SU-DHL-6 (cell line): ENCODE measurements at regions not wholly inside any gene's neighbourhood (a gene's known extent, or its start where the extent isn't known, plus 50 kb on each side); places are given as distances from the start of the nearest gene placed in this dataset.
A peak's percentile ranks its signal among the peaks of the same experiment; 100 is the strongest.

ENCODE experiments used
- H2AFZ ChIP-seq: fragments of 200-600 bp; sonication (generic); 2 replicates; pipeline ENCODE4 v1.6.1; 2014; ENCODE audit warnings: low read depth, mild to moderate bottlenecking, moderate library complexity, mixed read lengths, antibody characterized with exemption, low read length; ENCODE audit not compliant: severe bottlenecking
- H3F3A ChIP-seq: fragments of 200-600 bp; shearing (Covaris generic); 2 replicates; pipeline ENCODE4 v1.6.0; 2016; ENCODE audit warnings: antibody characterized with exemption, mild to moderate bottlenecking; ENCODE audit not compliant: insufficient read depth
- H3K27ac ChIP-seq: fragments of 200-600 bp; sonication (generic); 2 replicates; pipeline ENCODE4 v1.5.1; 2016; ENCODE audit warnings: low read depth, mild to moderate bottlenecking, low read length, moderate library complexity, mixed read lengths
- H3K27me3 ChIP-seq: fragments of 200-600 bp; sonication (generic), shearing (Covaris generic); 2 replicates; pipeline ENCODE4 v1.6.0; 2014; ENCODE audit warnings: mild to moderate bottlenecking, low read length
- H3K36me3 ChIP-seq: fragments of 200-600 bp; sonication (generic); 2 replicates; pipeline ENCODE4 v1.6.1; 2014; ENCODE audit warnings: mild to moderate bottlenecking, low read length, mixed read lengths
- H3K4me2 ChIP-seq: fragments of 300-600, 200-600 bp; shearing (Covaris generic), sonication (generic); 2 replicates; pipeline ENCODE4 v1.6.0; 2014; ENCODE audit warnings: low read length, low read depth, mild to moderate bottlenecking; ENCODE audit not compliant: poor library complexity, severe bottlenecking
- H3K4me3 ChIP-seq: fragments of 200-600 bp; sonication (generic); 2 replicates; pipeline ENCODE4 v1.5.1; 2014; ENCODE audit warnings: antibody characterized with exemption, low read length, mild to moderate bottlenecking, mixed read lengths; ENCODE audit not compliant: insufficient read depth, poor library complexity, severe bottlenecking
- H3K79me2 ChIP-seq: fragments of 200-600 bp; sonication (generic); 2 replicates; pipeline ENCODE4 v1.6.1; 2014; ENCODE audit warnings: mild to moderate bottlenecking, low read length, moderate library complexity; ENCODE audit not compliant: insufficient read depth
- H3K9ac ChIP-seq: fragments of 200-600 bp; sonication (generic); 2 replicates; pipeline ENCODE4 v1.7.0; 2014; ENCODE audit warnings: mild to moderate bottlenecking, low read length
- H3K9me2 ChIP-seq: fragments of 200-600 bp; sonication (generic); replicated peaks from 2 replicates; pipeline ENCODE4 v1.6.1; 2014; ENCODE audit warnings: low read length; ENCODE audit not compliant: insufficient read depth
- H3K9me3 ChIP-seq: fragments of 200-600 bp; sonication (generic); 2 replicates; pipeline ENCODE4 v1.6.1; 2014; ENCODE audit warnings: low read length, mixed read lengths; ENCODE audit not compliant: insufficient read depth
- H4K20me1 ChIP-seq: fragments of 200-600 bp; sonication (generic); 2 replicates; pipeline ENCODE4 v1.6.1; 2014; ENCODE audit warnings: low read depth, mild to moderate bottlenecking, antibody characterized with exemption, low read length, moderate library complexity, mixed read lengths
- CTCF ChIP-seq: fragments of 200-600 bp; sonication (generic); IDR thresholded peaks from one replicate; pipeline ENCODE4 v1.5.1; 2017; ENCODE audit warnings: antibody characterized with exemption, mild to moderate bottlenecking, low read length, moderate library complexity; ENCODE audit not compliant: insufficient read depth, poor library complexity, severe bottlenecking
- EZH2phosphoT487 ChIP-seq: fragments of 200-600 bp; sonication (generic), shearing (Covaris generic); conservative IDR thresholded peaks from 2 replicates; pipeline ENCODE4 v1.6.1; 2018; ENCODE audit warnings: mild to moderate bottlenecking, antibody characterized with exemption, low read length, moderate library complexity, mixed read lengths

- no peaks in the 10 kb centered on the region for H3K9me3 ChIP-seq
- no peaks in the 10 kb centered on the region for H3K36me3 ChIP-seq
- peak overlapping the region; percentile 92 for H3K27ac ChIP-seq
- H4K20me1 ChIP-seq = no peaks in the 10 kb centered on the region
- H2AFZ ChIP-seq = peak overlapping the region; percentile 86
- TF ChIP-seq EZH2phosphoT487 = no peak
- no peak for TF ChIP-seq CTCF
- no peaks in the 10 kb centered on the region for H3K9me2 ChIP-seq
- peak overlapping the region; percentile 43 for H3K9ac ChIP-seq
- H3K79me2 ChIP-seq = no peaks in the 10 kb centered on the region
- peak overlapping the region; percentile 50 for H3K4me3 ChIP-seq
- no peaks in the 10 kb centered on the region for H3K27me3 ChIP-seq
- peak overlapping the region; percentile 94 for H3K4me2 ChIP-seq
- H3F3A ChIP-seq = peaks cover 20% of the 10 kb centered on the region
Observed at GRCh38 chr12:92208613-92209121, 63.0 kb upstream of the BTG1 start.

GRCh38 chr12:92206596-92206995 lies 61.0 kb upstream of the BTG1 start:
- Histone ChIP-seq H3K36me3 (no peaks in the 10 kb centered on the region), H3K9ac (no peak overlapping the region), H4K20me1 (no peaks in the 10 kb centered on the region), H3K4me3 (no peak overlapping the region), H3K9me2 (no peaks in the 10 kb centered on the region), H3K27ac (no peak overlapping the region), H3K4me2 (no peak overlapping the region), H2AFZ (no peak overlapping the region), H3F3A (peaks cover 20% of the 10 kb centered on the region), H3K79me2 (no peaks in the 10 kb centered on the region), H3K9me3 (no peaks in the 10 kb centered on the region), H3K27me3 (no peaks in the 10 kb centered on the region)
- no peak for TF ChIP-seq EZH2phosphoT487
- TF ChIP-seq CTCF = no peak

GRCh38 chr12:92206011-92206410 lies 60.4 kb upstream of the BTG1 start:
- H3K9ac ChIP-seq = no peak overlapping the region
- no peaks in the 10 kb centered on the region for H3K9me2 ChIP-seq
- H2AFZ ChIP-seq = no peak overlapping the region
- no peaks in the 10 kb centered on the region for H3K27me3 ChIP-seq
- peaks cover 20% of the 10 kb centered on the region for H3F3A ChIP-seq
- no peak overlapping the region for H3K4me2 ChIP-seq
- H3K4me3 ChIP-seq = no peak overlapping the region
- no peaks in the 10 kb centered on the region for H3K36me3 ChIP-seq
- H3K9me3 ChIP-seq = no peaks in the 10 kb centered on the region
- H4K20me1 ChIP-seq = no peaks in the 10 kb centered on the region
- H3K79me2 ChIP-seq = no peaks in the 10 kb centered on the region
- no peak overlapping the region for H3K27ac ChIP-seq
- TF ChIP-seq EZH2phosphoT487 (no peak), CTCF (no peak)
